ENCODE measurements at regions not wholly inside any gene's neighbourhood (a gene's known extent, or its start where the extent isn't known, plus 50 kb on each side); places are given as distances from the start of the nearest gene placed in this dataset.
"Not testable (repeated sequence)": the region's sequence is repeated elsewhere in the genome, so short reads cannot be mapped to it uniquely, and the experiment has no call there.

- ChIA-PET CTCF (interaction anchor here (0.9 to 6.6 kb wide), 7 partner anchors 17 to 624 kb away, joined by 3 to 59 read pairs (median 4); no protein-coding TSS in a partner anchor), POLR2A (no interaction called here)
Measured at GRCh38 chr13:27360562-27360961, 63.9 kb upstream of the GTF3A start.

GRCh38 chr13:27362064-27362751, 62.2 kb upstream of the GTF3A start:
- CTCF ChIA-PET = interaction anchor here (0.5 to 6.6 kb wide), 37 partner anchors 9 to 622 kb away, joined by 3 to 59 read pairs (median 4); partner anchors contain the start of genes LNX2 and RASL11A
- POLR2A ChIA-PET = no interaction called here

DNA sequence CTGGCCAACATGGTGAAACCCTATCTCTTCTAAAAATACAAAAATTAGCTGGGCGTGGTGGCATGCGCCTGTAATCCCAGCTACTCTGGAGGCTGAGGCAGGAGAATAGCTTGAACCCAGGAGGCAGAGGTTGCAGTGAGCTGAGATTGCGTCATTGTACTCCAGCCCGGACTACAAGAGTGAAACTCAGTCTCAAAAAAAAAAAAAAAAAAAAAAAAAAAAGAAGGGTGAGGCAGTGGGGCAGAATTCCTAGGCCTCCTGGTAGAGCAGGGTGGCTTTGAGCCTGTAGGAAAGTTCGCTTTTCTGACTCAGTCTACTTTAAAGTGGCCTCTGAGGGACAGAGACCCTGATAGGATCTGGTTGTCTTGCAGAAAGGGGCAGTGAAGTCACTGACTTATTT, 60.8 kb upstream of the GTF3A start:
- CTCF ChIA-PET = interaction anchor here (1.8 to 6.6 kb wide), 3 partner anchors 10 to 379 kb away, joined by 4 to 59 read pairs (median 26); partner anchors contain the start of gene RASL11A
- POLR2A ChIA-PET = not testable (repeated sequence)

- ChIA-PET POLR2A (no interaction called here), CTCF (no interaction called here)
Measured at GRCh38 chr13:27367570-27367969, 56.8 kb upstream of the GTF3A start.

GRCh38 chr13:27370305-27370872, 54.0 kb upstream of the GTF3A start:
- ChIA-PET CTCF (no interaction called here), POLR2A (interaction anchor here (0.6 kb wide), 1 partner anchor 572 kb away, joined by 3 read pairs; no protein-coding TSS in a partner anchor)

- ChIA-PET POLR2A (no interaction called here), CTCF (interaction anchor here (3.5 to 4.9 kb wide), 2 partner anchors 9 to 456 kb away, joined by 26 to 34 read pairs; no protein-coding TSS in a partner anchor)
Measured at GRCh38 chr13:27371932-27372331, 52.5 kb upstream of the GTF3A start.

DNA sequence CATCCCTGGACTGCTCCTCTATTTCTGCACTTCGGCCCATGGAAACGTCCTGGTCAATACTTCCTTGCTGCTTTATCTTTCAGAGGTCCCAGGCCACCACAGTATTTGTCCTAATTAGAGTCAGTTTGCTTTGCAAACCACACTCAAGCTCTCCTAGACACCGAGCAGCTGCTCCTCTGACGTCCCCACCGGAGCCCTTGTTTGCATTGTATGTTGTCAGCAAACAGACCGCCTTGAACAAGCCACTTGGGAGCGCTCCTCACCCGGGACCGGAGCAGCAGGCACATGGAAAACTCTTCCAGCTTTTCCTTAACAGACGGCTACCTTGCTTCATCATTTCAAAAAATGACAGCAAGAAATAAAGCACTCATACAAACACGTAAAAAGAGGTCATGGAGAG, 51.5 kb upstream of the GTF3A start:
- POLR2A ChIA-PET = interaction anchor here (0.5 kb wide), 1 partner anchor 109 kb away, joined by 3 read pairs; no protein-coding TSS in a partner anchor

DNA sequence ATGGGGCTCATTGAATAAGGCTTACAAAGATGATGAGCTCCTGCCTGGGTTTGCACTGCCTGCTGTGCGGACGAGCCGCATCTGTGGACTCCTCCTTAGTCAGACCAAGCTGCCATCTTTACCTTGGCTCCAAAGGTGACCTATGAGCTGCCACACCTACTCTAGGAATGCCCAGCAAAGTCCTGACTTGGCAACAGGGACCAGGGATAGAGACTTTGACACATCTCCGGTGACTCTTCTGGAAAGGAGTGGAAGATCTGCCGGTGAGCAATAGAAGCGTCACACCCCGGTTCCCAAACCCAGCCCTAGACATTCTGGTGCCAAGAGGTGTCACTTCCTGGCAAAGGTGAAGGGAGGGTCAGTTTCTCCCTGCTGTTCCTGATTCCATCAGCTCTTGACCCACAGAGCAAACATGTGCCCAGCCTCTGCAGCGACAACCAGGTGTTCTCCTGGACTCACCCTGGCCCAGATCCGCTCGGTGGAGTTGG, 50.2 kb upstream of the GTF3A start:
- POLR2A ChIA-PET = no interaction called here

More for the DNA sequence above, 51.5 kb upstream of the GTF3A start:
- CTCF ChIA-PET = interaction anchor here (1.7 to 4.9 kb wide), 3 partner anchors 10 to 455 kb away, joined by 4 to 34 read pairs (median 26); no protein-coding TSS in a partner anchor

More for the DNA sequence above, 50.2 kb upstream of the GTF3A start:
- CTCF ChIA-PET = interaction anchor here (1.7 to 4.9 kb wide), 3 partner anchors 11 to 454 kb away, joined by 4 to 34 read pairs (median 26); no protein-coding TSS in a partner anchor

Measured in activated CD8-positive, alpha-beta memory T cell treated with anti-CD3 and anti-CD28 coated beads for 36 hours (primary cell).